ENCODE measurements at regions not wholly inside any gene's neighbourhood (a gene's known extent, or its start where the extent isn't known, plus 50 kb on each side); places are given as distances from the start of the nearest gene placed in this dataset.
"Not testable (repeated sequence)": the region's sequence is repeated elsewhere in the genome, so short reads cannot be mapped to it uniquely, and the experiment has no call there.

DNA sequence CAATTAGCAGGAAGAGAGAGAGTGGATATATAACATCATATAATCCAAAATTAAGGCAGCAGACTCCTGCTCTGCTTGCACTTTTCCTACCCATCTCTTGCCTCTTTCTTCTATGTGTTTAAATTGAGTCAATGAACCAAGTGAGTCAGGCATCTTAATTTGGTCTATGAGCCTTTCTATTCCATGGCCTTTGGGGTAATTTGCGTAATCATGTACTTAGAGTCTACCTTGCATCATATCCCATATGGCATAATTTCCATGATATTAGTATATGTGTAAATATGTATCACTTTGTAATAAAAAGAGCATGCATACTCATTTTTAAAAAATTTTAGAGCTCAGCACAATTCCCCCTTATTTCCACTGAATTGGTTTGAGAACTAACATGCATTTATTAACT is 555.2 kb downstream of the STK39 start:
- DNase-seq (ENCODE audit: low spot score), result no peak

DNA sequence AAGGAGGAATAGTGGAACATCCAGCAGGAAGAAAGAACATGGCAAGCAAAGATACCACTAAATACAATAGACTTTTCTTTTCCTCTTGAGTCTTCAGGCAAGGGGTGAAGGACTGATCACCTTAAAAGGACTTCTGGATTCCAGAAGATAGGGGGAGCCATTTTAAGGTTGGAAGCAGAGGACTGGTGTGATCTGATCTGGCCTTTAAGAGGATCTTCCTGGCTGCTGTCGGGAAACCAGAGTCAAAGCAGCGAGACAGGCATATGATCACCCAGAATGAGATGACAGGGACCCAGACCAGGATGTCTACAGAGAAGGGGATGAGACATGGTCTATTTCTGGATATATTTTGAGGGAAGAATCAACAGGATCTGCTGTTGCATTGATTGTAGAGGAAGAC is 558.0 kb downstream of the STK39 start:
- peak; percentile 19 for DNase-seq (ENCODE audit: low spot score)

DNA sequence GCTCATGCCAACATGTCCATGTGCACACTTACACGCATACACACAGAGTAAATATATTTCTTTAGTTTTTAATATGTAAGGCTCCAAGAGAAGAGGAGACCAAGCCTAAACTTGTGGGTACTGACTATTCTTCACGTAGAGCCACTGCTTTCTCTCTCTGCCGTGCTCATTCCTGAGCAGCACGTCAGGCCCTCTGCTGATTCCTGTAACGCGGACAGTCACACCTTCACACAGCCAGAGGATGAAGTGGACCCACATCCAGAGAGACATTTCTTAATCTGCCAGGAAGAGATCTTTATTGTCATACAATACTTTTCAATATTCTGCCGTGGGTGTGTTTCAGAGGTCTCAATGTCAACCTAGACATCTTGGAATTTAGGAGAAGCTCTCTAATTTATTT is 560.7 kb downstream of the STK39 start:
- DNase-seq (ENCODE audit: low spot score), result no peak

DNA sequence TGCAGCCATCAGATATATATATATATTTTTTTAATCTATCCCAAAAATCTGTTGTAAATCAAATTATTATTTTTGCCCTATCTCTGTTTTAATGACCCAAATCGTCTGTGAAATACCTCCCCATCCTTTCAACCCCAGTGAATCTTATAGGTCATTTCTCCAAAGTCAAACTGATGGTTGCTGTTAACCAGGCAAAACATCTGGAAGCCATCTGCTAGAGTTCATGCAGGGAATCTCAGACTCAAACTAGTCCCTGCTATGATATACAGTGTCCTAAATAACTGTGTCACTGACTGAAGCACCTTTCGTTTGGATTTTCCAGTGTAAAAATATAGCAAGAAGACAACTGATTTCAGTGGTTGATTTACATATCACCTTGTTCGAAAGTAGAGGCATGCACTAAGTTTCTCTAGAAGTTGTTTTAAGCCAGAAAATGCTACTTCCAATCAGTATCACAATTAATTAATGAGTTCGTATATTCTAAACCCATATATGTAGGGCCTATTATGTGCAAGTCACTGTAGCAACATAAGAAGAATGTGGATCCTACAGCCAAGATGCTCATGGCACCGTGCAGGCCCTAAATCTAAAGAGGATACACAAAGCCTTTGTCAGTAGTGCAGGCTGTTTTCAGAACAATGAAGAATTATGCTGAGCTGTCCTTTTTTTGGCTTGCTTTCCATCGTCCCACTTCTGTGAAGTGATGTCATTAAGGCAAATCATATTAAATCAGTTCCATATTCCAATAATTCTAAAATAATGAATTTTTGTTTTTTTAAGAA is 566.0 kb downstream of the STK39 start:
- DNase-seq (ENCODE audit: low spot score), result no peak

GRCh38 chr2:167678158-167678557 is 569.2 kb downstream of the STK39 start:
- no peak for DNase-seq (ENCODE audit: low spot score)

DNA sequence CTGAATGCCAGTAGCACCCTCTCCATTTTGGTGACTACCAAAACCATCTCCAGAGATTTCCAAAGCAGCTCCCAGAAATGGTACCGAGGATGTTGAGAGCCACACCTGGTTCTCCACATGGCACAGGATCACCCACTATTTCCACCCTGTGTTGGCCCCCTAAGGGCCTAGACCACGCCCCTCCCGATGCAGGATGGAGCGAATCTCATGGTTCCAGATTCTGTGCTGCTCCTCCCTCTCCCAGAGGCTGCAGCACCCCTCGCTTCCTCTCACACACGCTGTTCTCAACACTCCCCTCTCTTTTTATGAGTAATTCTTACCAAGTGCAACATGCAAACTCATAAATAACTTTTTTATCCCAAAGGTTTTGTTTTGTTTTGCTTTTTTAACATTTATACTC is 571.5 kb downstream of the STK39 start:
- no peak for DNase-seq (ENCODE audit: low spot score)

DNA sequence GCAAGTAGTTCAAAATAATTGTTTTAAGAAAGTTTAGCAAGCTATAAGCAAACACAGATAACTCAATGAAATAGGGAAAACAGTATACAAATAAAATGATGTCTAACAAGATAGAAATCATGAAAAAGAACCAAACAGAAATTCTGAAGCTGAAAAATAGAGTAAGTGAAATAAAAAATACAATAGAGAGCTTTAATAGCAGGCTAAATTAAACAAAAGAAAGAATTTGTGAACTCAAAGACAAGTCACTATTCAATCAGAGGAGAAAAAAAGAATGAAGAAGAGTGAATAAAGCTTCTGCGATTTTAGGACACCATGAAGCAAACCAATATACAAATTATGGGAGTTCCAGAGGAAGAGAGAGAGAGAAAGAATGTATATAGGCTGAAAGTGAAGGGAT is 576.8 kb downstream of the STK39 start:
- no peak for DNase-seq (ENCODE audit: low spot score)

- DNase-seq (ENCODE audit: low spot score), result no peak
Observed at GRCh38 chr2:167653131-167653530, 594.3 kb downstream of the STK39 start.

- no peak for DNase-seq (ENCODE audit: low spot score)
Observed at GRCh38 chr2:167652401-167652800, 595.0 kb downstream of the STK39 start.

GRCh38 chr2:167651406-167652151 is 595.8 kb downstream of the STK39 start:
- DNase-seq (ENCODE audit: low spot score), result no peak

DNA sequence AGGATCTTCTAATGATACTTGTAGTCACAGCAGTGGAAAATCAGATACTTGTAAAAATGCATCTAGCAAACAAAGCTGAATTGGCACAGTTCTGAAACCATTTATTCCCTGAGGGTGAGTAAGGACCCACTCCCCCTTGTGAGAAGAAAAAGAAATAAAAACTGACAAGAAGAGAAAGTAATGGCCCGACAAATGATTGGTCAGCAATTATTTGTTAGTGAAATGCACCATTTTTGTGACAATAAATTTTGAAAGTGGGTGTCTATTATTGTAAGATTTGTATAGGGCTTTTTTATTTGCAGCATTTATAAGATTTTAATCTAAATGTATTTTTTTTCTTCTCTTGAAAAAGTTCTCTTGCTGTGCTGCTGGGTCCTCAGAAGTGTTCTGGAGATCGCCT is 600.8 kb downstream of the STK39 start:
- DNase-seq (ENCODE audit: low spot score), result no peak

DNA sequence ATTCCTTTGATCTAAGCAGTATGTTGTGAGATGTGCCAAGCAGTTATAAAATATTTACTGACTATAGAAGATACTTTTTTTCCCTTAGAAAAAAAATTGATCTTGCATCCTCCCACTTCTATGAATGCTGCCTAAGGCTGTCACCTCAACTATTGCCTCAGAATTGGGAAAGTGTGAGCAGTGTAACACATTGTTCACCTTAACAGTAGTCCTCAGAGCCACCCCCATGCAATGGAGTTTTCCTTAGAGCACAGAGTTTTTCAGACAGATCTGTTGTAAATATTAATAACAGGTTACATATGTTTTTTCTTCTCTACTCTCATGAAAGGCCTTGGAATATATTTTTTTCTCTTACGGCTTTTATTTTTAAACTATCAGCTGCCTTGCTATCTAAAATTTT is 607.3 kb downstream of the STK39 start:
- DNase-seq (ENCODE audit: low spot score), result no peak

DNA sequence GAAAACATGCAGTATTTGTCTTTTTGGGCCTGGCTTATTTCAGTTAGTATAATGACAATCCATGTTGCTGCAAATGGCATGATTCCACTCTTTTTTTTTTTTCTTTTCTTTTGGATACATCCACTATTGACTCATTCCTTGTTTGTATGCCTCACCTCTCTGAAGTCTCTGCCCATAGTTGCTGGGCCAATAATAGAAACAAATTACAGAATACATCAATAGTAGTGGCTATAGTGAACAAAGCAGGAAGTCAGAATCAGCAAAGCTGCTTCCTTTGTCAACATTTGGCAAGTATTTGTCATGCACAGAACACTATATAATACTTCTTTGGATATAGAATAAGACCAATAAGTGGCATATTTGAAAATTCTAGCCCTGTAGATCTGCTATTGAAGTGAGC is 609.7 kb downstream of the STK39 start:
- DNase-seq (ENCODE audit: low spot score), result no peak

DNA sequence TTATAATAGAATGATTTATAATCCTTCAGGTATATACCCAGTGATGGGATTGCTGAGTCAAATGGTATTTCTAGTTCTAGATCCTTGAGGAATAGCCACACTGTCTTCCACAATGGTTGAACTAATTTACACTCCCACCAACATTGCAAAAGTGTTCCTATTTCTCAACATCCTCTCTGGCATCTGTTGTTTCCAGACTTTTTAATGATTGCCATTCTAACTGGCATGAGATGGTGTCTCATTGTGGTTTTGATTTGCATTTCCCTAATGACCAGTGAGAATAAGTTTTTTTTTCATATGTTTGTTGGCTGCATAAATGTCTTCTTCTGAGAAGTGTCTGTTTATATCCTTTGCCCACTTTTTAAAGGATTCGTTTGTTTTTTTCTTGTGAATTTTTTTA is 615.1 kb downstream of the STK39 start:
- DNase-seq (ENCODE audit: low spot score), result not testable (repeated sequence)

DNA sequence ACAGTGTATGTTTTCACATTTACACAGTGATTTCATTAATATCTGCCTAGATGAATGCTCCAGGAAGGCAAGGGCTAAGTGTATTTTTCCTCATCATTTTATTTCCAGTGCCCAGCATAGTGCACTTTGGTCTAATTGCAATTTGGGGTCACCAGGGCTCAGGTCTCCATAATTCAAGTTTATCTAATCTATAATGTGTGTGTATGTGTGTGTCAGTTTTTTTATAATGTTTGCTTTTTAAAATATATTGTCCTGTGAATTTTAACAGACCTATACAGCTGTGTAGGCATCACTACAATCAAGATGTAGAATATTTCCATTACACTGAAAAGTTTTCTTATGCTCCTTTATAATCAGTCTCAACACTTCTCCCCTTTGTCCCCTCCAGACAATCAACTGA is 620.4 kb downstream of the STK39 start:
- no peak for DNase-seq (ENCODE audit: low spot score)

- no peak for DNase-seq (ENCODE audit: low spot score)
Observed at GRCh38 chr2:167626301-167626700, 621.1 kb downstream of the STK39 start.

DNA sequence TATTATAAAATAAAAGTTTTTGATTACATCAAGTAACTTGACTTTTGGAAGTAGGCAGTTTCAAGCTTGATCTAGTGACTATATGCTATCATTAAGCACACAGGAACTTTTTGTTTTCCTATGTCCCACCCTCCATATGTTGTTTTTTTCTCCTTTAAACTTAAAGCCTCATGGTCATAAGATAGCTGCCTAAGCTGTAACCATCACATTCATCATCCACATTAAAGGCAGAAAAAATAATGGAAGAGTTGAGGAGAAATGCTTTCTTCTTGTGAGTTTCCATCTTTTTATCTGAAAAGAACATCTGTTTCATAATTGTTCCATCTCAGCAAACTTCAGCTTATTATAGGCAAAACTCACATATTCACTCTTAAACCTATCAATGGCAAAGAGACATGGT is 630.4 kb downstream of the STK39 start:
- no peak for DNase-seq (ENCODE audit: low spot score)

- no peak for DNase-seq (ENCODE audit: low spot score)
Observed at GRCh38 chr2:167613471-167613870, 633.9 kb downstream of the STK39 start.

- DNase-seq (ENCODE audit: low spot score), result no peak
Observed at GRCh38 chr2:167608487-167608886, 638.9 kb downstream of the STK39 start.

DNA sequence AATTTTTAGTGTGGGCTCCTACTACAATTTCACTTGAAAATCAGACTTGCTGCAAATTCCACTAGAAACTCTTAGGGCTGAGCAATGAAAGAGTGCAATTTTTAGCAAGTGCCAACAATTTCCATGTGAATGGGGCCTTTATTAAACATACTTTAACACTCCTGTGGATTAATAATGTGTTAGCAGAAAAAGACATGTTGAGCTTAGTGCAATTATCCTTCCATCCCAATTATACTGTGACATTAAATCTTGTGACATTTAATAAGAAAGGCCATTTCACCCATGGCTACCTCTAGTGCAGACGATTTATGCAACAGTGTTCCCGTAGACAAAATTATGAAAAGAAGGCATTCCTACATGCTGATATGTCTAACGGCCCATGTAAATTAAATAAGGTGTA is 639.7 kb downstream of the STK39 start:
- no peak for DNase-seq (ENCODE audit: low spot score)

GRCh38 chr2:167607211-167607610 is 640.2 kb downstream of the STK39 start:
- DNase-seq (ENCODE audit: low spot score), result no peak

- DNase-seq (ENCODE audit: low spot score), result no peak
Observed at GRCh38 chr2:167602122-167602521, 645.3 kb downstream of the STK39 start.

DNA sequence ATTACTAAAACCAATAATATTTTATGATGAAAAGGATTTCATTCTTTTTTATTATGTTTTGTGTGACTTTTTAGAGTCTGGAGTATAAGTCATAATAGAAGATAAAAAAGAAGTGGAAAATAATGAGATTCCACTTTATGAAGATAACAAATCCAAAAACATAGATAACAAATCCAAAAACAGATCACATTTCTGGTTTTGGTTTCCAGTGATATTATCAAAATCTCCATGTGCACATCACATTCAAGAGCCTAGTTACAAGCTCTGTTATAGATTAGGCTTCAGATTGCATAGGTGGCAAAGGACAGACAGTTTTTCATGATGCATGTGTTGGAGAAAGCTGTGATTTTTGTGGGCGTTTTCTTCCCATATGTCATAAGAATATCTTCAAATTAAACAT is 648.2 kb downstream of the STK39 start:
- DNase-seq (ENCODE audit: low spot score), result peak; percentile 54

Measured in SK-N-DZ (cell line).